GOT3 (cell line): ENCODE measurements at regions not wholly inside any gene's neighbourhood (a gene's known extent, or its start where the extent isn't known, plus 50 kb on each side); places are given as distances from the start of the nearest gene placed in this dataset.

Experiments used
- DNase-seq: peaks from one replicate; lab custom pipeline; 2025; ENCODE audit warnings: mixed read lengths; lab: John Stamatoyannopoulos, UW

DNA sequence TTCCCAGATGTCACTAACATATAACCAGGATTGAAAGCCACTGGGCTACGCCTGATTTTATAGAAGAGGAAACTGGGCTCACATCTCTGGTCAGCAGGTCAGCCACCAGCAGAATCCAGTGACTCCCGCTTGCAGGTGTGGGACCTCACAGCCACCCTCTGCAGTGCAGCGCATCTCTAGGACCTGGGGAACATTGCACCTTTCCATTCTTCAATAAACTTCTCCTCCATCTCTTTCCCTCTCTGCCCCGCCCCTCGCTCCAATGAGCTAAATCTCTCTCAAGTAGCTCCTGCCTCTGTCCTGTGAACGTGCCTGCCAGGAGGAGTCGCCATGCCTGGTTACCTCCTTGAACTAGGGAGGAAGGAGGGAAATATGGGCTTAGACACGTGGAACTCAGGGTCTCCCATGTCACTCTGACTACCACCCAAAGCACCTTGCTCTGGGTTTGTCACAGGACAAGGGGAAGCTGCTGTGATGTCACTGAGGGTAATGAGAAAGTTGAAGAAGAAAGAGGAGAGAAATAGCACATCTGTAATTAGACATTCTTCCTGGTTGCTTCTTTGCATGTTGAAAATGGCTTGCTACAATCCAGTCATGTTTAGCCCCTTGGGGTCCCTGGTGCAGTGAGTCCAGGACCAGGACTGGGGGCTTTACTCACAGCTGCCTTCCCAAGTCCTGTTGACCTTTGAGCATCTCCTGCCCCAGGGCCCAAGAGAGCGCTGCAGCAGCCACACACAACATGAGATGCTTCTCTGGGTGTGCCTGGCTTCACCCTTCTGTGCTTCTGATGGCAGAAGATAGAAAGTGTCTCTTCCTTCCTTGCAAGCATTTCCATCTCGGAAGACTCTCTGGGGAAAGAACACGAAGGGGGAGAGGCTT lies 469.4 kb downstream of the PREX1 start:
- no peak for DNase-seq

DNA sequence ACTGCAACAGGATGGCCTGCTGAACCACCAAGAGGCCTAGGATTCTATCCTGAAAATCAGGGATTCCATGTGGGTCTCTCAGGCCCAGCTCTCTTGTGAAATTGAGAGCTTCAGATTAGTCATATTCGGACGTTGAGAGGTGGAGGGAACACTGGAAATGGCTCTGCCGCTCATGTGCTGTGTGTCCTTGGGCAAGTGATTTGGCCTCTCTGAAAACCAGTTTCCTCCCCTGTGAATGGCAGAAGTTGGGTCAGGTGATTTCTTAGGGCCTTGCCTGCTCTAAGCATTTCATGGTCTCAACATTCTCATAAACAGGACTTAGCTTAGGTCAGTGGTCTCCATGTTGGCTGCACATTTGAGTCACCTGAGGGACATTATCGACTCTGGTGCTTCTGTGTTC lies 470.1 kb downstream of the PREX1 start:
- no peak for DNase-seq

DNA sequence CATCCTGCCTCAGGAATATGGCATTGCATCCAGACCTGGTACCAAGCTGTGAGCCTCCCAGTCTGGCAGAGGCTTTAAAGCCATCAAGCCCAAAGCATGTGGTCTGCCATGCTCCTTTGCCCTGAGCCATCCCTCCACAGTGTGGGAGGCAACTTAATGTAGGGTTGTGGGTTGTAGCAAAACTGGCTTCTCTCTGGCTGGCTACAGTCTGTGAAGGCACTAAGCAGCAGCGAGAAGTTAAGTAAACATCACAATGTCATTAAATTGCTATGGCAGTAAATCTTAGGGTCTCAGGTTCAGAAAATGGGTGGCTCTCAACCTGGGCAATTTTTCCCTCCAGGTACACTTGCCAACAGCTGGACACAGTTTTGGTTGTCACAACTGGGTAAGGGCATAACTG lies 472.9 kb downstream of the PREX1 start:
- no peak for DNase-seq

DNA sequence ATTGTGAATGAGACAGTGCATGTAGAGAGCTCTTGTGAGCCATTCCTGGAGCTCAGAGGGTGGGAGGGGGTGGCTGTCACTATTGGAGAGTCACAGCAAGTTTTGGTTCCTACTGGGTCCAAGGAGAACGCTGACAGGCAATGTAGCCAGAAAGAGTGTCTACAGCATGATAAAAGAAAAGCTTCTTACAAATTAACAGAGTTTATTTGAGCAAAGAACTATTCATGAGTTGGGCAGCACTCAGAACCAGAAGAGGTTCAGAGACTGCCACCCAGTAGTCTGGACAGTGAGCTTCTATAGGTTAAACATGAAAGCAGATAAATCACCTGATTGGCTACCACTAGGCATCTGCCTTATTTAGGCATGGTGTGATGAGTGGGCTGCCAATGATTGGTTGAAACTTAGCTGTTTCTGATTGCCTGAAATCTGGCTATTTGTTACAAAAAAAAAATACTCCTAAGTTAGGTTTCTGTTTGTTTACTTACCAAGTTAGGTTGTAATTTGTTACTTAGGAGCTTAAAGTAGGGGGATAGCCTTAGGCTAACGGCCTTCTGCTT lies 473.4 kb downstream of the PREX1 start:
- DNase-seq, result no peak

- no peak for DNase-seq
These were observed 475.2 kb downstream of the PREX1 start for GRCh38 chr20:48352628-48353027.

GRCh38 chr20:48352042-48352441 lies 475.8 kb downstream of the PREX1 start:
- DNase-seq, result no peak

- DNase-seq, result no peak
These were observed 477.3 kb downstream of the PREX1 start for GRCh38 chr20:48350313-48350988.

DNA sequence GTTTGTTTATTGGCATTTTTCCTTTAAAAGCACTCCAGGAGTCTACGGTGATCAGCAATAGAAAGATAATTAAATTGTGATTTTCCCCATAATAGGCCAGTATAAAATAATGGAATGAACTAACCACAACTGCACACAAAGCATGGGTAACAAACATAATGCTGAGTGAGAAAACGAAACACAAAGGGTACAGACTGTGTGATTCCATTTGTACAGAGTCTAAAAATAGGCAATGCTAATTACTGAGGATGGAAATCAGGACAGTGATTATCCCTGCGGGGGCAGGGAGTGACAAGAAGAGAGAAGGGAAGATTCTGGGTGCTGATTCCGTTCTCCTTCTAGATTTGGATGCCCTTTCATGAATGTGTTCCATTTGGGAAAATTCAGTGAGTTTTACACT lies 478.1 kb downstream of the PREX1 start:
- no peak for DNase-seq

GRCh38 chr20:48348022-48348421 lies 479.8 kb downstream of the PREX1 start:
- DNase-seq, result no peak

GRCh38 chr20:48342822-48343513 lies 484.8 kb downstream of the PREX1 start:
- no peak for DNase-seq

- DNase-seq, result no peak
These were observed 486.9 kb downstream of the PREX1 start for GRCh38 chr20:48340883-48341281.

- DNase-seq, result no peak
These were observed 487.6 kb downstream of the PREX1 start for GRCh38 chr20:48339986-48340882.

- DNase-seq, result no peak
These were observed 488.4 kb downstream of the PREX1 start for GRCh38 chr20:48339190-48339985.

- no peak for DNase-seq
These were observed 489.1 kb downstream of the PREX1 start for GRCh38 chr20:48338717-48339116.

DNA sequence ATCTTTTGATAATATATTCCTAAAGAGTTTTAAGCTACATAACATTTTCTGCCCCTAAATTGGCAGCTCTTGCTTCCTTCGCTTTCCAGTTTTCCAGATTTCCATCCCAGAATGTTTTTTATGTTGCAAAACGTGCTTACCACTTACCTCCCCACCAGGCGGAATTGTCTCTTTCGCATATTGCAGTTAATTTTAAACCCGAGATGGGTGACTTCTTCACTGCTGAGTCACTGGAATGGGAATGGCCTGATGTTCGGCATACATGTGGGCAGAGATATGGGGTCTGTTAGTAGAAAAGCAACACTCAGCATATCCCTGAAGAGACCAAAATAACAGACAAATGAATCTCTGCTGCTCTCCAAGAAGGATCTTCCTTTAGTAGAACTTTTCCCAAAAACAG lies 491.2 kb downstream of the PREX1 start:
- no peak for DNase-seq

DNA sequence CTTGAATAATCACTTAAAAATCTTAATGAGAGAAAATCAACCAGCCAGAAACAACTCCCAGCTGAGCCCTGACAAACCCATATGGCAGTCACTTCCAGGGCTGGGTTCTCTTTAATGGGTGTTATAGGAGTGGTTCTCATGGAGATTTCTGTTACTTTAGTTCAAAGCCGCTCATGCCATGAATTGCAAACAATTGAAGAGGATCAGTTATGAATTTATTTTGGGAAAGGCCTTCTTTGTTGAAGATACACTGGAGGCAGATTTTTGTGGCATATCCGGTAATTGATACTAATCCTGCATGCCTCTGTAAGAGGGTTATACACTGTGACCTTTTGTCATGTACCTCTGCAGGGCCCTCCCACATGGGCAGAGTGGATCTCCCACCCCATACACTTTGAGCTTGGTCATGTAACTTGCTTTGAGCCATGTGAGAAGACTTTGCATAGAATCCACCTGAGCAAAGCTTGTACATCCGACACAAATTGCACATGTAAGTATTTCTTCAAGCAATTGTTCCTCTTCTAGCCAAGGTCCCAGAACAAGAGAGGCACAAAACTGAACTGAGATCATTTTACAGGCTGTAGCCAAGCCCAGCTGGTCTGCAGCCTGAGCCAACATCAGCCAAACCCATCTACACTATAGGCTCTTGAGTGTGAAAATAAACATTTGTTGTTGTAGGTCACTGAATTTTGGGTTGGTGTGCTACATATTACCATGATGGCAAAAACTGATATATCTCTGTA lies 492.3 kb downstream of the PREX1 start:
- DNase-seq, result no peak

GRCh38 chr20:48333707-48334106 lies 494.1 kb downstream of the PREX1 start:
- no peak for DNase-seq

DNA sequence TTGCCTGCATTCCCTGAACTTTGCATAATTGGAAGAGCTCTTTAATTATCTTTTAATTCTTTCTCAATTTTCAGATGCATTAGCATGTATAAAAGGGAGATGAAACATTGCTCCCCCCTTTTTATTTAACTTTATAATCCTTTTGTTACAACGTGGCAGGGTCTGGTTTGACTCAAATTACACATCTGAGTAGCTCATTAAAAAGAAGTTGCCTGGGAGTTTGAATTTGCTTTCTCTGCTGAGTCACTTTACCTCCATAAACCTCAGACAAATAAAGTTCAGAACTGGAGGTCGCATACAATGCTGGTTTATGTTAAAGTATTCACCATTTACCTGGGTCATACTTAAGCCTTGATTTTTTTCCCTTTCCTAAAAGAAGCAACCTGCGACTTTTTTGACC lies 495.2 kb downstream of the PREX1 start:
- no peak for DNase-seq

- DNase-seq, result no peak
These were observed 496.1 kb downstream of the PREX1 start for GRCh38 chr20:48331518-48332286.
